SIG-M5 treated with dmso at 0.1 percent for 504 hours (cell line): ENCODE measurements at regions not wholly inside any gene's neighbourhood (a gene's known extent, or its start where the extent isn't known, plus 50 kb on each side); places are given as distances from the start of the nearest gene placed in this dataset.
"Not testable (repeated sequence)": the region's sequence is repeated elsewhere in the genome, so short reads cannot be mapped to it uniquely, and the experiment has no call there.

ENCODE experiments used
- DNase-seq: peaks from one replicate; lab custom pipeline; 2025; ENCODE audit not compliant: unreplicated experiment; lab: John Stamatoyannopoulos, UW

DNA sequence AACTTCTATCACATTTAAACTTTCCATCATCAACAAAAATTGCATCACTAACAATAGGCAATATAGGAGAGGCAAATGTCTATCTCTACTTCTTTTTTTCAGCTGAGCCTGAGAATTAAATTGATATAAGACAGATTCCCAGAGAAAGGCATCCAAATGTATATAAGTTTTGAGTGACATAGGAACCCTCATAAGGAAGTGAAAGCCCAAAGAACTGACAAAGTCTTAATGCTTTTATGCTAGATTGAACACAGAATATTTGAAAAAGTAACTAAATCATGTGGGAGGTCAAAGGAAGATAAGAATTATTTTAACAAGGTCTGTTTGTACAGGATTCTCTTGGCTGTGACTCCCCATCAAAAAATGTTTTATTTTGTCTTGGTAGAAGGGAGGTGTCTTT, 714.9 kb downstream of the GRXCR1 start:
- no peak for DNase-seq

DNA sequence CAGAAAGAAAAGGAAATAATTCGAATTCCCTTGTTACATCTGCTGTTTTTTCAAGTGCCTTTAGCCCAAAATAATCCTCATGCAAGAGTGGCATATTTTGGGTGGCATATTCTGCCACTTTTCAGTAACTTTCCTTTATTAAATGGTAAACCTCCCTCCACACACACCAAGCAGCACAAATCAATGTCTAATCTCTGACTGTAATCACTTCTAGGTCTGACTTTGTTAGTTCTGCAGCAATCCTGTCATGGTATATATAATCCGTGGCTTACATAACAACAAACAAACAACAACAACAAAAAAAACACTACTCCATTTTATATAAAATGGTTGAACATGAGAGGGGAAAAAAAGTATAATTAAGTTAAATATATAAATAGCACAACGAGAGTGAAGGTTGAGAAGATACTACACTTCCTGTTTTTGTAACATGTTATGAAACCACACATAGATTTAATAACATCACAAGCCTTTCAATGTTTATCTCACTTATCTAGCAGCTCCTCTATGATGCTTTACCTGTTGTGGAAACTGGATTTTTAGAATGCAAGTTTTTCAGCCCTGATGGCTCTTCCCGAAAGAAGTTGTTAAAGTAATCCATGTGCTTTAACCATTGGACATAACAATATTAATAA, 715.4 kb downstream of the GRXCR1 start:
- DNase-seq = no peak

DNA sequence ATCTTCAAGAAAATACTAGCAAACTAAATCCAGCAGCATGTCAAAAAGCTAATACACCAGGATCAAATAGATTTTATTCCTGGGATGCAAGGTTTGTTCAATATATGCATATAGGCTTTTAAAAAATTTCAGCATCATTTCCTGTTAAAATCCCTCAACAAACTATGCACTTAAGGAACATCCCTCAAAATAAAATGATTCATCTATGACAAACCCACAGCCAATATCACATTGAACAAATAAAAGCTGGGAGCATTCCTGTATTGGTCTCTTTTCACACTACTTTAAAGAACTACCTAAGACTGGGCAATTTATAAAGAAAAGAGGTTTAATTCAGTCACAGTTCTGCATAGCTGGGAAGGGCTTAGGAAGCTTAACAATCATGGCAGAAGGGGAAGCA, 726.7 kb downstream of the GRXCR1 start:
- no peak for DNase-seq

DNA sequence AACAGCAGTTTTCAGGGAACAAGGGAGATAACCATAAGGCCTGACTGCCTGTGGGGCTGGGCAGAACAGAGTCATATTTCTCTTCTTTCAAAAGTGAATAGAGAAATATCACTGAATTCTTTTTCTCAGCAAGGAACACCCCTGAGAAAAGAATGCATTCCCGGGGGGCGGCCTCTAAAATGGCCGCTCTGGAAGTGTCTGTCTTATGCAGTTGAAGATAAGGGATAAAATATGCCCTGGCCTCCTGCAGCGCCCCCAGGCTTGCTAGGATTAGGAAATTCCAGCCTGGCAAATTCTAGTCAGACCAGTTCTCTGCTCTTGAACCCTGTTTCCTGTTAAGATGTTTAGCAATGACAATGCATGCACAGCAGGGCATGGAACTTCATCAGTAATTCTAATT, 745.4 kb downstream of the GRXCR1 start:
- DNase-seq = not testable (repeated sequence)

DNA sequence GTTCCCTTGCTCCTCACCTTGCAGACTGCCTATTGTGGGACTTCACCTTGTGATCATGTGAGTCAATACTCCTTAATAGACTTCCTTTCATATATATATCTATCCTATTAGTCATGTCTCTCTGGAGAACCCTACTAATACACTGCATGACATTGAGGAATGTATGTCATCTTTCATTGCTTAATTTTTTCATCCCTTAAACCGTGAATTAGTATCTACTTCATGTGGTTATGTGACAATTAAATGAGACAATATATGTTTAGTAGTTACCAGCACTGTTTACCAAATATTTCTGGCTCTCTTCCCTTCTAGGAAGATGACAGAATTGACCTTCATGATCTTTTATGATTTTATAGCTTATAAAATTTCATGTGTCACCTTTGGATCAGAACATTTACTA, 759.5 kb downstream of the GRXCR1 start:
- no peak for DNase-seq

DNA sequence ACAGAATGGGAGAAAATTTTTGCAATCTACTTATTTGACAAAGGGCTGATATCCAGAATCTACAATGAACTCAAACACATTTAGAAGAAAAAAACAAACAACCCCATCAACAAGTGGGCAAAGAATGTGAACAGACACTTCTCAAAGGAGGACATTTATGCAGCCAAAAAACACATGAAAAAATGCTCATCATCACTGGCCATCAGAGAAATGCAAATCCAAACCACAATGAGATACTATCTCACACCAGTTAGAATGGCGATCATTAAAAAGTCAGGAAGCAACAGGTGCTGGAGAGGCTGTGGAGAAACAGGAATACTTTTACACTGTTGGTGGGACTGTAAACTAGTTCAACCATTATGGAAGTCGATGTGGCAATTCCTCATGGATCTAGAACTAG, 767.0 kb downstream of the GRXCR1 start:
- not testable (repeated sequence) for DNase-seq

DNA sequence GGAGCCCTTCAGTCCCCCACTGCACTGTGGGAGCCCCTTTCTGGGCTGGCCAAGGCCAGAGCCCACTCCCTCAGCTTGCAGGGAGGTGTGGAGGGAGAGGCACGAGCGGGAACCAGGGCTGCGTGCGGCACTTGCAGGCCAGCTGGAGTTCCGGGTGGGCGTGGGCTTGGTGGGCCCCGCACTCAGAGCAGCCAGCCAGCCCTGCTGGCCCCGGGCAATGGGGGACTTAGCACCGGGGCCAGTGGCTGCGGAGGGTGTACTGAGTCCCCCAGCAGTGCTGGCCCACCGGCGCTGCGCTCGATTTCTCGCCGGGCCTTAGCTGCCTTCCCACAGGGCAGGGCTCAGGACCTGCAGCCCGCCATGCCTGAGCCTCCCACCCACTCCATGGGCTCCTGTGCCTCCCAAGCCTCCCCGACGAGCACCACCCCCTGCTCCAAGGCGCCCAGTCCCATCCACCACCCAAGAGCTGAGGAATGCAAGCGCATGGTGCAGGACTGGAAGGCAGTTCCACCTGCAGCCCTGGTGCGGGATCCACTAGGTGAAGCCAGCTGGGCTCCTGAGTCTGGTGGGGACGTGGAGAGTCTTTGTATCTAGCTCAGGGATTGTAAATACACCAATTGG, 776.2 kb downstream of the KCTD8 start:
- DNase-seq = not testable (repeated sequence)

DNA sequence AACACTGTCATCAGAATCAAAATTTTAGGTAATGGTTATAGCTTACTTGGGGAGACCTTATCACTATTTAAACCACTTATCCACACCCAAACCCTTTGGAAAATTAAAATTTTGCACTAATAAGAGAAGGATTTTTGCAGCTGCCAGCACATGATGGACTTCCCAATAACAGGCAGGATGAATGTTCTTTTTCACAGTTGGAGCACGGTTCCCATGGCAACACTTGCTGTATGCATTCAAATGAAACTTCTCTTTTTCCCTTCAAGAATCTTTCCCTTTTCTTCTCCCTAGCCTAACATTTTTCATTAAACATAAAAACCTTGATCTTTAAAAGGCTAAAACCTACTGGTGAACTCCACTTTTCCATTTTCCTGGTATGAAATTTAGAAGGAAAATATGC, 768.2 kb downstream of the KCTD8 start:
- no peak for DNase-seq

DNA sequence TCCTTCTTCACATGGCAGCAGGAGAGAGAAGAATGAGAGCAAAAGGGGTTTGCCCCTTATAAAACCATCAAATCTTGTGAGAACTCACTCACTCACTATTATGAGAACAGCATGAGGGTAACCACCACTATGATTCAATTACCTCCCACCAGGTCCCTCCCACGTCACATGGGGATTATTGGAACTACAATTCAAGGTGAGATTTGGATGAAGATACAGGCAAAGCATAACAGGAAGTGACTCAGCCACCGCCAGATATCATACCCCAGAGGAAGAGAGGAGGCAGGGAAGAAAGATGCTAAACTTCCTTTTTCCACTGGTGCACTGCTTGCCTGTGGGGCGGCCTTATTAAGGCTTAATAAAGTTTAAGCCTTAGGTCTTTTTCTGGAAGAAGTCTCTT, 766.1 kb downstream of the KCTD8 start:
- DNase-seq = no peak

DNA sequence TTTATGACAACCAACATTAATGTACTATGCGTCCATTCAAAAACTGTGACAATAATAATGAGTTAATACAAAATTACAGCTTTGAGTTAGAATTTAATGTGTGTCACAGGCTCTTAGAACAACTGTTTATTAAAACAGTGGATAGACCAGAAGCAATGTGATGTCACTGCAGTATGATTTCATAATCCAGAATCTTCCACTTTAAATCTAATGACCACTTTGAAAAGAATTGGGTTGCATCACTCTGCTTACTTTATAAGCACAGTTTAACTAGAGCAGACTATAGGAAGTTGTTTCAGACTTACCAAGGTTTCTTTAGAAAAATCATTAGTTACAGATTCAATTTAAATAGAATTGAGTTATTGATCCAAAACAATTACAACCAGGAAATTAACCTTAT, 758.5 kb downstream of the KCTD8 start:
- no peak for DNase-seq

DNA sequence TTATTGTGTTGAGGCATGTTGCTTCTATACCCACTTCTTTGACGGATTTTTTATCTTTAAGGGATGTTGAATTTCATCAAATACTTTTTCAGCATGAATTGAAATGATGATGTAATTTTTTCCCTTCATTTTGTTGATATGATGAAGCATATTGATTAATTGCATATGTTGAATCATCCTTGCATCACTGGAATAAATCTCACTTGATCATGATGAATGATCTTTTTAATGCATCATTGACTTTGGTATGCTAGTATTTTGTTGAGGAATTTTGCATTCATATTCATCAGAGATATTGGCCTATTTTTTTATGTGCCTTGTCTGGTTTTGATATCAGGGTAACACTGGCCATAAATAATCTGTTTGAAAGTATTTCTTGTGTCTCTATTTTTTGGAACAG, 754.7 kb downstream of the KCTD8 start:
- no peak for DNase-seq

DNA sequence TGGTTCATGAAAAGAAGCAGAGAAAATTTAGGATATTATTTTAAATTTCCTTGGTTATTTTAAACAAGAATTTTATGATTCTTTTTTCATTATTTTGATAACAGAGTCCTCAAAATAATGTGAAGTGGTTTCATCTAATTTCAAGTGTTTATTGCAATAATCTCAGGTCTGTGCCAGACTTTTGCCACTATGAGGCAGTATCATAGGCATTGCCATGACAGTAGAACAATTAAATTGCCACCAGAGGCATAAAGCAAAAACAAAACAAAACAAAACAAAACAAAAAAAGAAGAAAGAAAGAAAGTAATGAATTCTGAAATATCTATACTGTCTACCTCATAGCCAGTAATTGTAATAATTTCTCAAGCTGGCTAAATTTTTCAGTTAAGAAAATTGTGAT, 739.2 kb downstream of the KCTD8 start:
- no peak for DNase-seq

DNA sequence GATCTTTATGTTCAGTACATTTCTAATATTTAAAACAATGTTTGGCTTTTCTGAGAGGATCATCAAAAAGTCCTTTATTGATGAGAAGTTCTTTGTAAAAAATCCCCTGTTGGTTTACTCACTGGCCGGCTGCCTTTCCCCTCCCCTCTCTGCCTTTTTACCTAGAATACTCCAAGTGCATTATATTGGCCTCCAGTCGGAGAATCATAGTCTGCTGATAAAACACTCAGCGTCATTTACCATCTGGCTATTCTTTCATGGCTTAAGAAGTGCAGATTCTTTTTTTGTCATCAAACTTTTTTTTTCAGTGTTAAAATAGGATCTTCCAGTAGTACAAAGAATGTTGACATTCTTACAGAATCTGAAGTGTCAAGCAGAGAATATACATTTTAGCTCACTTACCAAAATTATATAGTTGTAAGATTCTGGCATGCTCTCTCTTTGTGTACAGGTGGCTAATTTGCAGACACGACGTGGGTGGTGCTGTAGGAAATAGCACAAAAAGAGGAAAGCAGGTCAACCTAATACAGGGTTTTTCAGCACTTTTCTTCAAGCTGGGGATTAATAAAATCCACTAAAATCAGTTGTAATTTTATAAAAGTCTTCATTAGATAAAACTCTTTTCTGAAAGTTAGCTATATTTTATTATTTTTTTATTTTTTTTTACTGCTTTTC, 731.8 kb downstream of the KCTD8 start:
- no peak for DNase-seq

DNA sequence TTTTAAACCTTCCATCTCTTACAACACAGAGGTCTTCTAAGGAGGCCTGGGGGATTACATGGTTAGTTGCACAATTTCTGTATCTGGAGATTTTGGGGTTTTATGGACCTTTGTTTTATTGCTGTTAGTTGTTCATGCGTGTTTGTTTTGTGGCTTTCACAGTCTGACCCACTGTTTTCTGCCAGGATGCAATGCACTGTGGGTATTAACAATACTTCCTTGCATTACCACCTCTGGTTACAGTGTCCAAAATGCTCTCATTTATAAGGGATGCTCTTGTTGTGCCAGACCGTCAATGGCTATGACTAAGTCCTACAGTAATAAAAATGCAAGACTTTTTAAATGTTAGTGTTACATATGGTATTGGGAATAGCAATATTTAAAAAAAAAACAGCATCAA, 730.2 kb downstream of the KCTD8 start:
- no peak for DNase-seq

DNA sequence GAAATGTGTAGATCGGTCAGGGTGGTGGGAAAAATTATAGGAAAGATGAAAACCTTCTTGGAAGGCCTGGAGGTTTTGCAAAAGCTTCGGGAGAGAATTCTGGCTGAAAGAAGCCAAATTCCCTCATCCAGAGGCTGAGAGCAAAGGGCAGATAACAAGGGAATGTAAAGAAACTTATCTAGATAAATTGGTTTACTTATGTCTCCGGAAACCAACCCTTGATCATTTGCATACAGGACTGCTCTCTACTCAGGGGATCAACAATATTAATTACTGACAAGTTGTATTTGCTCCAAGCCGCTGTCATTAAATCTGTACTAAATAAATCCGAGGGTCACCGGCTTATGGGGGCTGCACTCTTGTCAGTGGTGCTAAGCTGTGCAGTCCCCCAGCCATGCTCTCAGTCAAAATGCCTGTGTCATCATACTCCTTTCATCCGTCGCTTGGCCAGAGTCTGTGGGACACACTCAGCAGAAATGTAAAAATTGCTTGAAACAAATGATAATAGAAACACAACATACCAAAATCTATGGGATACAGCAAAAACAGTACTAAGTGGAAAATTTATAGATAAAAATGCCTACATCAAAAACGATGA, 715.7 kb downstream of the KCTD8 start:
- no peak for DNase-seq

DNA sequence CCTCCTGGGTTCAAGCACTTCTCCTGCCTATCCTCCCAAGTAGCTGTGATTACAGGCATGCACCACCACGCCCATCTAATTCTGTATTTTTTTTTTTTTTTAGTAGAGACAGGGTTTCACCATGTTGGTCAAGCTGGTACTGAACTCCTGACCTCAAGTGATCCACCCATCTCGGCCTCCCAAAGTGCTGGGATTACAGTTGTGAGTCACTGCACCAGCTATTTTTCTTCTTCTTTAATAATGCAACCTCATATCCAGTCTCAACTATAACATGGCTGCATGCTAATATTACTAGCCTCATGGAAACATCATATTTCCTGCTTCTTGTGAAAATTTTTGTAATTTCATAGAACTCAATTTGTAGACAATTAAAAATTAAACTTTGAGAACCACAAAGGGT, 706.5 kb downstream of the KCTD8 start:
- DNase-seq = no peak

DNA sequence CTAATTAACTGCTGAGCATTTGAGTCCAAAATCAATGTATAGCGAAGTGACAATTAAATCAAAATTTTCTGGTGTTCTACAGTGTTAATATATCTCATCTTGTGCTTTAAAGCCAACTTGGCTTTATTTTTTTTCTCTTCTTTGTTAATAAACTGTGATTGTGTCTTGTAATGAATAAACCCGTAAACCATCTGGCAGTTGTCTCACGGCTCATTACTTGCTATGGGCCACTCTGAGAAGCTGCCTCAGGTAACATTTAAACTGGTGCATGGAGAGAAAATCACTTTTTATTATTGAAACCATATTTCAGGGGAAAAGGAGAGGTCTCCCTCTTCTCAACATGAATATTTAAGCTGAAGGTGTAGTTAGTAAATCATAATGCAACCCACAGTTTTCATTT, 694.0 kb downstream of the KCTD8 start:
- DNase-seq = no peak

DNA sequence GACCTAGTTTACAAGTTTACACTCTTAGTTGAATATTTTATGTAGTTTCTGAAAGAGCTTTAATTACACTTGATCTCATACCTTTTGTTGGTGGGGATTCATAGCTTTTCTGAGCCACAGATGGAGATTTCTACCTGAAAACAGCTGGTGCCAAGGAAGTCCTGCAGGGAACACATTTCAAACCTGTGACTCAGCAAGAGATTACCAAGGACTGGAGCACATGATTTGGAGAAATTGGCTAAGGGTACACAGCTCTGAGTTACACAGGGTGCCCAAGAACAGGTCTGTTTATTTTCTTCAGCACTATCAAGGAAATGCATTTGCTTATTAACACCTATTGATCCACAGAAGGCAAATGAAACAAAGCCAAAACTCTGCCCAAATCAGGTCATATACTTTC, 691.5 kb downstream of the KCTD8 start:
- no peak for DNase-seq

DNA sequence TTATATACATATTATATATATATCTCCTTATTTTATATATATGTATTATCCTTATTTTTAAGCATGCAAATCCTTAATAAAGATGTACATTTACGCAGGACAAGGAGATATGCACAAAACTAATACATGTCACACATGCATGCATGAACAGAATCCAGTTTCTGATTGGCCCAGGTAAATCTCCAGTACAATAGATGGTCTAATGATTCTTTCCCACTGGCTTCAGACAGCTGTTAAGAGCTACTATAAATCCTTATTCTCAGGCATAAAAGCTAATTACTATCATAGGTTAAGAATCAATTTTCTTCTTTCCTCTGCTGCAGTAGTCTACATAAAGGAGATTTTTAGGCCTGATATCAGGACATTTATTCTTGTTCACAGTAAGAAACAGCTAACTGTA, 689.8 kb downstream of the KCTD8 start:
- no peak for DNase-seq

DNA sequence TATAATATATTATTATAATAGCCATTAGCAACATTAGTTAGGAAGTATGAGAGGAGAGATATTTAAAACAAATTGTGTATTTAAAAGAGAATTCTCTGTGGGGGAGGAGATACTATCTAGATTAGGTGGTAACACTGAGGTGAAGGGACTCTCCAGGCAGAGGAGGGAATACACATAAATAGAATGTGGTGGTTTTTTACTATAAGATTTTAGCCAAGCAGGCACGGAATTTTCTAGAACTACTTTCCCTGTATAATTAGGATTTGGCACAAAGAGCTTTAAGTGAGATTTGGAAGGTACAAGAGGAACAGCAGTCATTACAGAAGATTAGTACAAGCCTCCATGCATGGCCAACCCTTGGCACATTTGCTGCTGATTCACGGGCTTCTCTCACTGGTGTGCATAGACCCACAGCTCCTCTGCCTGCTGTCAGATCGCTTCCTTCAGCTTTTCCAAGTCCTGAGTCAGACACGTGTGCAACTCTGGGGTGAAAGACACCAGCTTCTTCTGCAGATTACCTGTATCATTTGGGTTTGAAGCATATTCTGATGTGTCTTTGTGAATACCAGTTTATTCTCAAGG, 685.5 kb downstream of the KCTD8 start:
- no peak for DNase-seq

DNA sequence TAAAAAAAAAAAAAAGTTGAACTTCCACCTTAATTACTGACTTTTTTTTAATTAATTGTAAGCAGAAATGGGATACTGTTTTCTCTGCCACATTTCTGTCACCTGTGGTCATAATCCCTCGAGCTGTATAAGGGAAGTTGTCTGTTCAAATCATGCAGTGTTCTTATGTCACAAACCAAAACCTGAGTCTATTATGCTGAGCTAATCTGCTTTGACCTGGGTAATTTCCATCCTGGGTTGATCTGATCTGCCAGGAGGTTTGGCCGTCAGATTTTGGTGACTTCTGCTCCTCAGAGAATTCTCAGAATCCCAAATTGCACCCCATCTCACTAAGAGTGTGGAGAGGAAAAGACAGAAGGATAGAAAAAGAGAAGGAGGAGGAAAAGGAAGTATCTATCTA, 683.1 kb downstream of the KCTD8 start:
- DNase-seq = no peak

DNA sequence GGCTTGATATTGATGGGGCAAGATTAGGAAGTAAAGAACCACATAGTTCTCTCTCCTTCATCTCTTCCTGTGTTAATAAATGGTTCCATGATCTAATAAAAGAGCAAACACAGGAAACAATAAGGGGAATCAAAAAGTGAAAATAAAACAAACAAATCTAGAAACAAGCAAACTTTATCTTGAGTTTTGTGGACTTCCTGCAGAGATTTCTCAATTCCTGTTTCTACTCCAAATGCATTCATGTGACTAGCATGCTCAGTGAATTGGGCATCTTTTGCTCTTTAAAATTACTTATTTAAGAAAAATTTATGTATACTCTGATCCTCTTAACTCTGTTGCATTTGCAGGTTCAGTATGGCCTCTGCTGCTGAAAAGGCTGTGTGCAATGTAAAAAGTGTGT, 682.0 kb downstream of the KCTD8 start:
- DNase-seq = no peak
